GM04503 (cell line): ENCODE measurements at regions not wholly inside any gene's neighbourhood (a gene's known extent, or its start where the extent isn't known, plus 50 kb on each side); places are given as distances from the start of the nearest gene placed in this dataset.
"Not testable (repeated sequence)": the region's sequence is repeated elsewhere in the genome, so short reads cannot be mapped to it uniquely, and the experiment has no call there.

ENCODE experiments used
- DNase-seq: peaks from one replicate; pipeline ENCODE4 v3.0.0-alpha.2; 2012; ENCODE audit warnings: low read depth

DNA sequence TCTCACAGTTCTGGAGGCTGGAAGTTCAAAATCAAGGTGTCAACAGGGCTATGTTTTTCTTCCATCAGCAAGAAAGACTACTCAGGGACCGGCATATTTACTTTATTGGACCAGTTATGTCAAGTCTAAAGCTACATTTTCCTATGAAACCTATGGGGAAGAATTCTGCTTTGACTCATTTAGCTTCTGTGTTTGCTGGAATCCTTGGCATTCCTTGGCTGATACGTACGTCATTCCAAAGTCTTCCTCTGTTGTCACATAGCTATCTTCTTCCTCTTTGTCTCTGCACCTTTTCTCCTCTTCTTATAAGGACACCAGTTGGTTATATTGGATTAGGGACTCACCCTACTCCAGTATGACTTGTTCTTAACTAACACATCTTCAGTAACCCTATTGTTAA is 137.4 kb upstream of the FBXO11 start:
- DNase-seq = no peak

DNA sequence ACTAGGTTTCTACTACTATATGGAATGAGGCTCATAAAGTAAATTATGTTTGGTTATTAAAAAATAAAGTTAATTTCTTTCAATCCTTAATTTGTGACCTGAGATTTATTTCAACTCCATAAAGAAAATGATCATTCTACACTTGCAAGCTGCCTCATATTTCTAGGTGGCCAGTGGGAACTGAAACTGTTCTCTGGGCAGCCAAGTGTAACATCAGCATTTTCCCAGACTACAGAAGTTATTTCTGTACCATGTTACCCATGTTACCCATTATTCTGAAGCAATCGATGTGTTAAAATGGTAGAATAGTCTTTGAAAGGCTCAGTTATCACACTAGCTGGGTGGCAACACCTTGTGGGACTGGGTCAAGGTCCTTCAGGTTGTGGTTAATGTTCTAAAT is 139.3 kb upstream of the FBXO11 start:
- no peak for DNase-seq

DNA sequence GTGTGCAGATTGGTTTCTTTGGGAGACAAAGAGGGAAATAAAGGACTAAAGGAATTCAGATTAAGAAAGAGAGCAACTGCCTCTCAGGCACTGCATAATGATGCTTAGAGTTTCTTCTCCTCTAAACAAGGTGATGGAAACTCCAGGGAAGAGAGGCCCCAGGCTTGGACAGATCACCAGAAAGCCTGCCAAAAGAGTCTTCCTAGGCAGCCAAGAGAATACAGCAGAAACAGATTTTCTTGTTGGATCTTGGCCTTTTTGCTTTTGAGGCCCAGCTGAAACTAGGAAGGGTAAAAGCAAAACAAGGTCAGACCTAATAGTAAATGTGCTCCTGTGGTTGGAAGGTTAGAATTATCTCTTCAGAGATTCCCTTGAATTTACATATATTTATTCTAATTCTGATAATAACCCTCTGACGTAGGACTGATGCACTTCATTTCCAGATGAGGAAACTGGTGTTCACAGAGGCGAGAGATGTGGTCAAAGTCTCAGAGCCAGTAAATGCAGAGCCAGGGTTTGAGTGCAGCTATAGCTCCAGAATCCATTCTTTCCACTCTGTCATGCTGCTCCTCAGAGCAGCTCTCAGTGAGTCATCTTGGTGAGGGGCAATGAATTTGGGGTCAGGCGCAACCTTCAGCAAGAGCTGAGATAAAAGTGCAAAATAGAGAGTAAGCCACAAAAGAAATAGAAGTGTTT is 142.3 kb upstream of the FBXO11 start:
- no peak for DNase-seq

DNA sequence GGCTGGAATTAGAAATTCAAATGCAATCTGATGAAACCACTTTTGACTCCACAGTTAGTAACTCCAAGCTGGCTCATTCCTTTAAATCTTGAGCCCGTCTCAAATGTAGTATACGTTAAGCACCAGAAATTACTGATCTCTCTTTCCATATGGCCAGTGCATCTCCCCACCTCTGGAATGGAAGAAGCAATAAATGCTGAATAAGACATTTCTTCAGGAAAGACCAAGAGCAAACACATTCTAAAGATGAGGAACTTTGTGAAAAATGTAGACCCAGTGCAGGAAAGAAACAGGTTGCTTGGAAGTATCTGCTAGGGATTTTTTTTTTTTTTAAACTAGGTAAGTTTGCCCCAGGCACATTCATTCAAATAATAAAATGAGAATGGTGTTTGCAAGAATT is 143.1 kb upstream of the FBXO11 start:
- DNase-seq = no peak

DNA sequence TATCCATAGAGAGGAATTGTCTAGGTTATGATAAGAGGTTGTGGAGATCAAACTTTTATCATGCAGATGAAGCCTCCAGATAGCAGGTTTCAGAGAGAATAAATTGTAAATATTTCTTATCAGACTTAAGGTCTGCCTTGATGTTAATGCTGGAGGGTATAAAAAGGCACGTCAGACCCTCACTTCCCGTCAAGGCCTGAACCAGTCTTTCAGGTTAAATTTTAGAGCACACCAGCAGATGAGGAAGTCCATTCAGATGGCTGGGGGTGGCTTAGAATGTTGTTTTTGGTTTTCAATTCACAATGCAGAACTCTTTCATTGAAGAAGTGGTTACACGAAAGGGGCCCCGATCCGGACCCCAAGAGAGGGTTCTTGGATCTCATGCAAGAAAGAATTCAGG is 144.4 kb upstream of the FBXO11 start:
- DNase-seq = no peak

DNA sequence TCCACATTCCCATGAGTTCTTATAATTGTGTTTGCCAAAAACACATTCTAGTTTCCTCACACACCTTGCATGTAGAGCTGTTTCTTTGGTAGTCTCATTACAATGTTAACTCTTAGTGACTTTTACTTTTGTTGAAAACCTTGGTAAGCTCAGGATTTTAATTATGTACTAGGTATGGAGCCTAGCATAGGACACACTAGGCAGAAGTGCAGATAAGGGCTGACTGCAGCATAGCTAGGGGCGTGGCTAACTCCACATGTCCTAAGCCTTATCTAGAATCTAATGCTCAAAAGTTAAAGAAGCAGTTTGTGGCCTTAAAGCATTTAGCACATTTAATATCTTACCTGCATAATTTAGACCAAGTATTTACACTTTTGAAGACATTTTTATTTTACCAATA is 153.7 kb upstream of the FBXO11 start:
- DNase-seq = no peak

DNA sequence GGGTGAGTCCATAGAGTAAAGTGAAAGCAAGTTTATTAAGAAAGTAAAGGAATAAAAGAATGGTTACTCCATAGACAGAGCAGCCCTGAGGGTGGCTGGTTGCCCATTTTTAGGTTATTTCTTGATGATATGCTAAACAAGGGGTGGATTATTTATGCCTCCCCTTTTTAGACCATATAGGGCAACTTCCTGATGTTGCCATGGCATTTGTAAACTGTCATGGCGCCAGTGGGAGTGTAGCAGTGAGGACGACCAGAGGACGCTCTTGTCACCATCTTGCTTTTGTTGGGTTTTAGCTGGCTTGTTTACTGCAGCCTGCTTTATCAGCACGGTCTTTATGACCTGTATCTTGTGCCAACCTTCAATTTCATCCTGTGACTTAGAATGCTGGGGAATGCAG is 155.4 kb upstream of the FBXO11 start:
- DNase-seq = not testable (repeated sequence)

DNA sequence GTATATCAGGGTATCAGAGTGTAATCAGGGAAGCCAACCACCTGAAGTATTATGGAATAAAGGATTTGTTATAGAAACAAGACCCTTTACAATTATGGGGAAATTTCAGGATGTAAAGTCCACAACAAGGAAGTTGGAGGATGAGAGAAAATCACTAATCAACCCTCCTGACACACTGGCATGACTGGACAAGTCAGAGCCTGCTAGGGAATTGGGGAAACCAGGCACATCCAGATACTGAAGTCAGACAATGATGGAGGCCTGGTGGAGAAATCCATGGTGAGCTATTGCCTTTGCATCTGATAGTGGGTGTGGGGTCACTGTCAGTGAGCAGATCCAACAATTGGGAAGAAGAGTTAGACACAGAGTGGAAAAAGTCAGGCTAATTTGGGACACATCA is 158.8 kb upstream of the FBXO11 start:
- DNase-seq = no peak

DNA sequence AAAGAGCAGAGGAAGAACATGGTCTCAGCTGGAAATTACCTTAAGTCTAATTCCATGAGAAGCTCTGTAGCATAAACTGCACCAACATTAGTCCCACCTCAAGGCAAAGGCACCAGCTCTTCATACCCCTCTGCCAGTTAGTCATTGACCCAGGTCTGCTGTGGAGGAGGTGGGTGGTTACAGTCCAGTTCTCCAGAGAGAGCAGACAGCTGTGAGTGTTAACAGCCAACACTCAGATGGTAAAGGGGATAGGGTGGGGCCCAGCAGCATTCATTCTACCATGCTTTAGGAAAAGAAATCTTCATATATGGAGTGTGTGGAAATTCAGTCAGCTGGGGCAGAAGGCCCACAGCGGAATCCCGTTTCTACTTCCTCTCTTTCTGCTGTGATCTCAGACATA is 159.7 kb upstream of the FBXO11 start:
- no peak for DNase-seq

DNA sequence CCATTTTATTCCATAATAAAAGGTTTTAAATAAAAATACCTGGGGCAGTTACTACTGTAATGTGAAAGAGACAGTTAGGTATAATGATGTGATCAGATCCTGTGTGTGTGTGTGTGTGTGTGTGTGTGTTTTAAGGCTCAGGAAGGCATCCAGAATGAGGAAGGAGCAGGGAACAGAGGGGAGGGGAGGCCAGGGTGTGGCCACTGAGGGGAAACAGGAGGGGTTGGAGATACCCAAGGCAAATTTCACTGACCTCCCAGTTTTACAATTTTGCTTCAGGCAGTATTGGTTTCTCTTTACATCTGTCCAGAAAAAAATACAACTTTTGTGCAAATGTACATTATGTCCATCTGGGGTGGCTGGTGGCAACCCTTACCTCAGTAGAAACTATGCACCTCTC is 163.5 kb upstream of the FBXO11 start:
- DNase-seq = no peak

DNA sequence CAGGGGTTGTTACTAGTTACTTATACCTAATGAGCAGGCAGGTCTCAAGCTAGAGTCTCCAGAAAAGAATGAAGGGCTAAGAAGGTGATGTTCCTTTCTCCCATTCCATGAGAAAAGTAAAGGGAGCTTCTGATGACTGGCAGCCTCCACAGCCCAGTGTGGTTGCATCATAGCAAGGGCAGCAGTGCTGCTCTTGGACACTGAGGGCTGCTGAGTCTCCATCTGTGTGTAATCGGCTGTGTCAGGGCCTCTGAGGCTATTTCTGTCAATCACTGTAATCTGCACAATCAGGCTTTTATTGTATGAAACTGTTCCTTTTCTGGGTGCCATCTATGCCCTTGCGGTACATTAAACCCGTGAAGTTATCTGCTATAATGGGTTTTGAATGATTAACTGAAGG is 164.1 kb upstream of the FBXO11 start:
- DNase-seq = no peak

DNA sequence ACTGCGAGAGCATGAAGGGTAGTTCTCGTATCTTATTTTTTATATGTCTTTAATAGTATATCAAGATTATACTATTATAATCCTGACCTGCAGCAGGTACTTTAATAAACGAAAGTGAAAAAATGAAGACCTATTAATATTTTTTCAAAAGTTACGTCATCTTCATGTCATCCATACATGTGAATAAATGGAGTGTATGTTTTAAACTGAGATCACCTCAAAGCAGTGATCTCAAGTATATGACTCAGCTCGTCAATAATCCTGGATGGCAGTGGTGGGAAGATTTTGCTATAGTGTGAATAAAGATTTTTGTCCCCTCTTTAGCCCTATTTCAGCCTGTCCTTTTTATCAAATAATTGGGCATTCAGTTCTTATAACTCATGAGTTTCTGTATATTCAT is 166.3 kb upstream of the FBXO11 start:
- no peak for DNase-seq

DNA sequence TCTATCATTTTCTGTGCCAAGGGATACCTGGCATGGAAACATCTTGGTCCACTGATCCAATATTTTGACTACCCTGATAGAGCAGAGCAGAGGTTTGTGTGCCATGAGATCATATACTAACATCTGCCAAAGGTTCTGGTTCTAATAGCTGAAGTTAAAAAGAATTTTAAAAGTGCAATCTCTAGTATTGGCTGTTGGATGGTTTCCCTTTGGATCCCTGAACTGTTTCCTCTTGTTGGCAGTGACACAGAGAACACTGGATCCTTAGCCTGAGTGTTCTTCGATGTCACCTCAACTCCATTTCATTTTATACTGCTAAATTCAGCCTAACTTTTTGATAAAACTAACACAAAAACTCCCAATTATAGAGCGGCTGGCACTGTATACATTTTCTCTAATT is 169.3 kb upstream of the FBXO11 start:
- DNase-seq = no peak

DNA sequence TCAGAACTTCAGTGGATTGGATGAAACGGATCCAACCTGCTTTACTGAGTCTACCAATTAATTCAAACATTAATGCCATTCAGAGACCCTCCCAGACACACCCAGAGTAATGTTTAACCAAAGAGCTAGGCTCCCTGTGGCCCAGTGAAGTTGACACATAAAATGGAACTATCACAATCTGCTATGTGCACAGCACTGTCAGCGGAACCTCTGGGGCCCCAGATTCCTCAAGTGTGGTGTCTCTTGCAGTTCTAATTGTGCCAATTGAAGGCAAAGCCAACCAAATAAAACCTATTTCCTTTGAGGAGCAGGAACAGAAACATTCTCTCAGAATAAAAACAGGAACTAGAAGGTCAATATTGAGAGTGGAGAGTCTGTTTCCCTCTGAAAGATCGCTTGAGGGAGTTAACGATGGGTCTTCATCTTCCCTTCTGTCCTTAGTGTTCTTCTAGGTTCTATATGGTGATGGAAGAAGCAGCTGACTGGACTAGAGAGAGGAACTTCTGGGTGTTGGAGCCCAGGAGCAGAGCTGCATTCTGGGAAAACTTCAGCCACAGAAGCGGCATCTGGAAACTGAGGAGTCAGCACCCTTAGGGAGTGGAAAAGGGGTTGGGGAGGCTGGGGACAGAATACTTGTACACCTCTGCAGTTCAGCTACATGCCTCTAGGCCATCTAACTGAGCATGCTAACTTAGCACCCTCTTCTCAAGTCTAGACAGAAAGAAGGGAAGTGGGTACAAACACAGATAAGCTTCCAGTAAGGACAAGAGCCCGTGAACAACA is 174.4 kb upstream of the FBXO11 start:
- no peak for DNase-seq

DNA sequence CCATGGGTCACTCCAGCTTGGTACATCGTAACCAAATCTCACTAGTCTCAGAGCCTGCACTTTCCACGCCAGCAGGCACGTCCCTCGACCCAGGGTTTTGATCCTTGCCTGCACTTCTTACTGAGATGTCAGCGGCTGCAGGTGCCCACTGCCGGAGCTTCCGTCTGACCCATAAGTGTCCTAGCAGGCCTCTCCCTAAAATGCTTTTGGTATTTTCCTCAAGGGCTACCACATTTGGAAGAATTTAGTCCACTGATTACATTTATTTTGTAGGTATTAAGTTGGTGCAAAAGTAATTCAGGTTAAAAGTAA is 175.0 kb upstream of the FBXO11 start:
- DNase-seq = no peak

DNA sequence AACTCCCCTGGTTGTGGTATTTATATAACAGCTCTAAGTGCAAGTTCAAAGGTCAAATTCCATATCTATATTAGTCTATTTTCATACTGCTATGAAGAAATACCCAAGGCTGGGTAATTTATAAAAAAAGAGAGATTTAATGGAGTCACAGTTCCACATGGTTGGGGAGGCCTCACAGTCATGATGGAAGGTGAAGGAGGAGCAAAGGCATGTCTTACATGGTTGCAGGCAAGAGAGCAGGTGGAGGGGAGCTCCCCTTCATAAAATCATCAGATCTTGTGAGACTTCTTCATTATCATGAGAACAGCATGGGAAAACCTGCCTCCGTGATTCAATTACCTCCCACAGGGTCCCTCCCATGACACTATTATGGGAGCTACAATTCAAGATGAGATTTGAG is 179.6 kb upstream of the FBXO11 start:
- no peak for DNase-seq

DNA sequence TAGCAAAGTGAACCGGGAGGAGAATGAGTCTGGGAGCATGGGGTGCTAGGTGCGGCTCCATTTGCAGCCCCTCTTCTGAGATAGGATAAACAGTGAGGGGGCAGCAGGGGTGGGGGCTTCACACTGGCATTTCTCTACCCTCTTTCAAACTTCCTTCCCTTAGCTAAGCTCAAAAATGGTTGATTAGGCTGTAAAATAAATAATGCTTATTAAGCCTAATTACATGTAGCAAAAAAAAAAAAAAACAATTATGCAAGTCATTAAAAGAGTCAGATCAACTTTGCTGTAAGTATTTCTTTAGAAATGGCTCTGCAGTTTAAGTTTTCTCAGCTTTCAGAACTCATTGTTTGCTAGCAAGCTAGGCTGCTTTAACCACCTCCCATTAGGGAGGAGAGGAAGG is 182.7 kb upstream of the FBXO11 start:
- DNase-seq = no peak

DNA sequence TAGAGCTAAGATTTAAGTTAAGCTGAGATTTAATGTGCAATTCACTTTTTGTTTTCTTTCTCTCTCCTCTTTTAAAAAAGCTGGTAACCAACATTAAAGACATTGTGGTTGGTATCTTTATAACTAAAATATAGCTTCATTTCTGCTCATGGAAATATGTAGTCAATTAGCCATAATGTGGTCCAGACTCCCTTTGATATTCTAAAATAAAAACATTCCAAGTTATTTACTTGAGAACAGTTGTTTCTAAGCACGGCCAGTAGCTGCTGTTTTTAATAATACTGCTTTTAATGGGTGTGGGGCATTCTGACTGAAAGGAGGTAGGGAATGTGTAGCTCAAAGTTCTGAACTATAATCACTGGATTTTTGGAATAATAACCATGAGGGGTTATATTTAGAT is 183.3 kb upstream of the FBXO11 start:
- DNase-seq = no peak

DNA sequence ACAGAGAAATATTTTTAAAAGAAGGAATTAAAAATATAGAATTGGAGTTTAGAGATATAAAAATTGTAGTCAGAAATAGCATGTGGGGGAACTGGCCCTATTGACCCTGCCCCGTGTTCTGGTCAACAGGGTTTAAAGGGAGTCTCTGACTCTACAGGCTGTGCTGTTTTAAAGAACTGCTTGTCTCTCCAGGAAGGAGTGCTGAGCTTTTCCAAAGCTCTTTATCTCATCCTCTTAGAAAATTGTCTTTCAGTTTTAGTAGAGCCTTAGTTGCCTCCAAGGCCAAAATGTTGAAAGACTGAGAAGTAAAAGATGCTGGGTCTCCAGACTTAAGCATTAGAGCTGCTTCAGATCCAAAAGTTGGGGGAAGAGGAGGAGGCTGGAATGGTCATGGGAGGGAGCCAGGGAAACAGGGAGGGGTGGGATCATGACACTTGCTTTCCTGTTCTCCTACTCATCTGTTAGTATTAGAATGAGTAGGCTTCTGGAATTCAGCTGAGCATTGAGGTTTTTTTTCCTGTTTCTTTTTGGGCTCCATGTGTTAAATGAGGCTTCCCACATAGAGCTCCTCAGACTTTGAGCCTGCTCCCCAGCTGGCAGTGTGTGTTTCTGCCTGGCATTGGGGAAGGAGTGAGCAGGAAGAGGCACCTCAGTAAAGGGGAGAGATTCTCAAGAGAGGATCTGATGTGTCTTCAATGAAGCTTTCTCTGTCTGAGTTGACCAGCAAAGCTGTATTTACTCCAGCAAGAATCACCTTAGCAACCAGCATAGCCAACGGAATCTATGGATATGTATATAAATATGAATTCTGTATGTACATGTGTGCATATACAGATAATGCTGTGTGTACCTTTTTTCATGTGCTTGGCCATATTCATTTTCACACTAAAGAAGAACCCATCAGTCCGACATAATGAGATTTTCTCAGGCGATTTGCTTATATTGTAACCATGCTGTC is 186.8 kb upstream of the FBXO11 start:
- DNase-seq = no peak

DNA sequence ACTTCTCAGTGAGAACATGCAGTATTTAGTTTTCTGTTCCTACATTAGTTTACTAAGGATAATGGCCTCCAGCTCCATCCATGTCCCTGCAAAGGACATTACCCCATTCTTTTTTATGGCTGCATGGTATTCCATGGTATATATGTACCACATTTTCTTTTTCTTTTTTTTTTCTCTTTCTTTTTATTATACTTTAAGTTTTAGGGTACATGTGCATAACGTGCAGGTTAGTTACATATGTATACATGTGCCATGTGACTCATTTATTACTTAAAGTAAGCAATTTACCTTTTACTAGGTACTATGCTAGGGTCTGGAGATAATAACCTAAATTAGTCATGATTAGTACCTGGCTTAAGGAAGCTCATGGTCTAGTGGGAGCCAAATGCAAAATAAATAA is 190.5 kb upstream of the FBXO11 start:
- DNase-seq = not testable (repeated sequence)

DNA sequence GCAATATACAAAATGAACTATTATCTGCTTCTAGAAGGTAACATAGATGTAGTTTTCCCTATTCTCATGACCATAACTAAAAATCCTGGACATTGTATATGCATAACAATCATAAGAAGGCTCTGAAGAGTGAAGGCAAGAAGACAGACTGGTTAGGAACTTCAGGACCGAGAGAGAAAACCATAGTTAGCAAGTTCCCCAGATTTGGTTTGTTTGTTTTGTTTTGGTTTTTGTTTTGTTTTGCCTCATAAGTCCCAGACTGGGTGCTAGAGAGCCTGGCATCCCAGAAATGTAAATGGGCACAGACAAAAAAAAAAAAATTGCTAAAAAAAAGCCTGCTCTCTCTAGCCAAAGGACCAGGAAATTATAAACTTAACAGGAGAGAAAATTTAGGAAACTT is 192.2 kb upstream of the FBXO11 start:
- DNase-seq = no peak

DNA sequence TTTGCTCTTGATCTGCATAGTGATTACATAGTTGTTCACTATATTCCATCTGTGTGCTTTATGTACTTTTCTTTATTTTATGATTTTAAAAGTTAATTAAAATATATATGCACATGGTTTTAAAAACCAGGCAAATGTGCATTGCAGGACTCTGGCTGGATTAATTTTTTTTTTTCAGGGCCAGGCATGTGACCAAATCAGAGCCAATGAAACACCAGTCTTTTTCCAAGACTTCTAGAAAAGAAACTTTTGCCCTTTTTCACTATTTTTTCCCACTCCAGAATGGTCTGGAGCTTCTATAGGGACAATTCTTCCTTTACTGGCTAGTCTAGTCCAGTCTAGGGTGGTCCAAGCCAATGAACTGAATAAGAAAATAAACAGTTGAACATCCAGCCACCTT is 198.1 kb upstream of the FBXO11 start:
- DNase-seq = no peak

DNA sequence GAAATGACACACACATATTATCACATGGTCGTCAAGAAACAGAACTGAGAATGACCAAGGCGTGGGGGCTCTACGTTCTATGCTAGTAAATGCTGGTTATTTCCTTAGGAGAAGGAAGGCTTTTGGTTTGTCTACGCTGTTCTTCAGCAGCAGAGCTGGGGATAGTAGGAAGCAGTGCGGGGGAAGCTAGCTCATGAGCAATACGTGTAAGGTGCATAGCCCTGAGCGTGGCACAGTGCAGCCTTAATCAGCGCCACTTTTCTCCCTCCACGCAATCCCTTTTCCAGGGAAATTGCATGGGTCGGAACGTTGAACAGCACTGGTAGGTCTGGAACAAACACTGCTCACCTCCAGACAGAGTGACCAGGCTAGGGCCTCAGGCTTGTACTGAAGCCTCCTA is 199.6 kb upstream of the FBXO11 start:
- DNase-seq = no peak
